ENCODE measurements at regions not wholly inside any gene's neighbourhood (a gene's known extent, or its start where the extent isn't known, plus 50 kb on each side); places are given as distances from the start of the nearest gene placed in this dataset.

GRCh38 chr3:160154596-160154995 lies 70.6 kb upstream of the C3orf80 start:
- Histone ChIP-seq H3K9ac (replicated peaks in 1 of 4; ENCODE audit: extremely low read depth in 1 of 4, low read depth in 3 of 4, low read length in 3 of 4) (no peak overlapping the region), H3K4me2 (ENCODE audit: insufficient read depth in 1 of 2, low read depth in 2 of 2, low read length in 2 of 2) (no peak overlapping the region), H3K79me1 (ENCODE audit: low read depth, low read length) (no peaks in the 10 kb centered on the region), H4K20me1 (replicated peaks in 1 of 2; ENCODE audit: control insufficient read depth in 1 of 2, insufficient read depth in 2 of 2, low read length in 2 of 2) (no peaks in the 10 kb centered on the region), H3K27ac (ENCODE audit: low read depth, low read length) (no peak overlapping the region), H2BK15ac (ENCODE audit: low read length) (no peak overlapping the region), H3K9me3 (ENCODE audit: insufficient read depth in 2 of 2, low read depth in 1 of 2, low read length in 1 of 2) (no peaks in the 10 kb centered on the region), H3K56ac (replicated peaks; ENCODE audit: insufficient read length, low read depth, low read length) (no peak overlapping the region), H2BK120ac (replicated peaks; ENCODE audit: low read depth, low read length) (no peak overlapping the region), H3K4me3 (ENCODE audit: extremely low read depth in 1 of 4, insufficient read depth in 2 of 4, low read depth in 3 of 4, low read length in 4 of 4) (no peak overlapping the region), H3K14ac (ENCODE audit: insufficient read length) (no peak overlapping the region), H3K23ac (ENCODE audit: insufficient read length) (no peak overlapping the region), H3K4me1 (replicated peaks in 1 of 4; ENCODE audit: control insufficient read depth in 3 of 4, insufficient read depth in 4 of 4, low read length in 3 of 4) (no peaks in the 10 kb centered on the region), H3K36me3 (ENCODE audit: control insufficient read depth in 2 of 4, insufficient read depth in 4 of 4, low read length in 3 of 4) (no peaks in the 10 kb centered on the region), H2BK20ac (ENCODE audit: low read length) (no peak overlapping the region), H2BK12ac (ENCODE audit: low read depth, low read length) (no peak overlapping the region), H4K91ac (replicated peaks; ENCODE audit: insufficient read length, low read length) (no peak overlapping the region), H4K8ac (ENCODE audit: extremely low read depth, insufficient read depth, low read length) (no peak overlapping the region), H3K23me2 (ENCODE audit: low read depth, low read length) (no peaks in the 10 kb centered on the region), H2AFZ (ENCODE audit: low read length) (no peak overlapping the region), H4K5ac (ENCODE audit: insufficient read length, low read depth, low read length) (no peak overlapping the region), H2BK5ac (ENCODE audit: low read depth, low read length) (no peak overlapping the region), H3K27me3 (replicated peaks in 1 of 4; ENCODE audit: control insufficient read depth in 3 of 4, extremely low read depth in 1 of 4, insufficient read depth in 3 of 4, low read length in 3 of 4) (no peaks in the 10 kb centered on the region), H3K18ac (ENCODE audit: extremely low read depth, low read length) (no peak overlapping the region), H3K79me2 (ENCODE audit: control insufficient read depth in 1 of 2, insufficient read depth in 2 of 2, low read length in 2 of 2) (no peaks in the 10 kb centered on the region), H2AK5ac (ENCODE audit: low read depth, low read length) (no peak overlapping the region), H3K4ac (replicated peaks; ENCODE audit: insufficient read length, low read depth, low read length) (no peak overlapping the region)
- POLR2A ChIA-PET (ENCODE audit: partially characterized antibody) = no interaction called here
- DNase-seq (ENCODE audit: low read depth in 1 of 2, low spot score in 2 of 2) (no peak), FAIRE-seq (no peak)
- 86% methylated on average over 2 of the region's 2 CpGs; no CpG with 5 or more reads in 1 of the 2 experiments for WGBS, 2 experiments (ENCODE audit: extremely low coverage in 1 of 2, insufficient coverage in 1 of 2, insufficient read length in 1 of 2, insufficient replicate concordance in 2 of 2, low coverage in 1 of 2, low lambda C conversion rate in 2 of 2, missing lambda C conversion rate in 1 of 2)
- CTCF ChIA-PET (ENCODE audit: partially characterized antibody) = interaction anchor here (1.4 to 1.7 kb wide), 2 partner anchors 9 to 21 kb away, joined by 5 to 7 read pairs; no protein-coding TSS in a partner anchor
- TF ChIP-seq TAF1 (IDR thresholded peaks at IDR 0.05; ENCODE audit: low read depth, low read length) (no peak), SP1 (IDR thresholded peaks at IDR 0.05; ENCODE audit: low read depth, low read length) (no peak), BCL11A (IDR thresholded peaks at IDR 0.05; ENCODE audit: low read depth in 2 of 2, low read length in 2 of 2) (no peak), PHF8 (conservative IDR thresholded peaks at IDR 0.05; ENCODE audit: low read depth, low read length) (no peak), EGR1 (IDR thresholded peaks at IDR 0.05; ENCODE audit: borderline replicate concordance, low read depth, low read length) (no peak), POLR2AphosphoS5 (IDR thresholded peaks at IDR 0.05; ENCODE audit: low read depth, low read length) (no peak), RBBP5 (IDR thresholded peaks at IDR 0.05; ENCODE audit: borderline replicate concordance, low read depth, low read length) (no peak), SIN3A (conservative IDR thresholded peaks at IDR 0.05 in 1 of 2, IDR thresholded peaks at IDR 0.05 in 1 of 2; ENCODE audit: low read depth in 1 of 2, low read length in 2 of 2) (no peak), ATF3 (IDR thresholded peaks at IDR 0.05; ENCODE audit: insufficient read depth, low read depth, low read length) (no peak), SUZ12 (IDR thresholded peaks at IDR 0.05; ENCODE audit: low read length) (no peak), ZNF274 (IDR thresholded peaks at IDR 0.05; ENCODE audit: borderline replicate concordance, extremely low read depth, low read length) (no peak), GABPA (IDR thresholded peaks at IDR 0.05; ENCODE audit: borderline replicate concordance, insufficient read depth, low read length) (no peak), BRCA1 (IDR thresholded peaks at IDR 0.05; ENCODE audit: low read depth, low read length) (no peak)

All from H1 (cell line).